ENCODE measurements at regions not wholly inside any gene's neighbourhood (a gene's known extent, or its start where the extent isn't known, plus 50 kb on each side); places are given as distances from the start of the nearest gene placed in this dataset.

GRCh38 chr4:180745019-180745418 is 1498.2 kb upstream of the TENM3 start:
- TF ChIP-seq CTCF (IDR thresholded peaks at IDR 0.05) (no peak), POLR2A (IDR thresholded peaks at IDR 0.05) (no peak)
